Natural killer cell treated with Interleukin-12 subunit alpha and Interleukin-12 subunit beta and Interleukin-15 and Interleukin-18, amount 100 ng/mL, for 72 hours (primary cell): ENCODE measurements at regions not wholly inside any gene's neighbourhood (a gene's known extent, or its start where the extent isn't known, plus 50 kb on each side); places are given as distances from the start of the nearest gene placed in this dataset.
A peak's percentile ranks its signal among the peaks of the same experiment; 100 is the strongest.

ENCODE experiments used
- ATAC-seq, 2 donors: fragments of 150-1000 bp; cut with Tn5 transposase in 1 of 2; sonication (Bioruptor Pico), chemical (Tn5 transposase) in 1 of 2; 2 replicates each; pipeline ENCODE4 v1.10.0; 2021
- DNase-seq: peaks from one replicate; pipeline ENCODE4 v3.0.0; 2022; ENCODE audit warnings: low spot score
- H3K27ac Mint-ChIP-seq, 2 donors: 1 replicate in 1 of 2; 2 replicates in 1 of 2; pipeline ENCODE4 v1.8.0; 2022; ENCODE audit warnings: mixed read lengths in 2 of 2, mild to moderate bottlenecking in 1 of 2, moderate library complexity in 1 of 2
- H3K27me3 Mint-ChIP-seq, 2 donors: 1 replicate in 1 of 2; 2 replicates in 1 of 2; pipeline ENCODE4 v1.8.0; 2022; ENCODE audit warnings: mixed read lengths in 2 of 2
- H3K36me3 Mint-ChIP-seq: one replicate; pipeline ENCODE4 v1.8.0; 2022; ENCODE audit warnings: mixed read lengths
- H3K4me1 Mint-ChIP-seq, 2 donors: 1 replicate in 1 of 2; 2 replicates in 1 of 2; pipeline ENCODE4 v1.8.0; 2022; ENCODE audit warnings: low read depth in 2 of 2, mixed read lengths in 2 of 2, mild to moderate bottlenecking in 1 of 2
- H3K4me3 Mint-ChIP-seq: one replicate; pipeline ENCODE4 v1.8.0; 2022; ENCODE audit warnings: mixed read lengths
- H3K9me3 Mint-ChIP-seq: 2 replicates; pipeline ENCODE4 v1.8.0; 2022; ENCODE audit warnings: mixed read lengths

DNA sequence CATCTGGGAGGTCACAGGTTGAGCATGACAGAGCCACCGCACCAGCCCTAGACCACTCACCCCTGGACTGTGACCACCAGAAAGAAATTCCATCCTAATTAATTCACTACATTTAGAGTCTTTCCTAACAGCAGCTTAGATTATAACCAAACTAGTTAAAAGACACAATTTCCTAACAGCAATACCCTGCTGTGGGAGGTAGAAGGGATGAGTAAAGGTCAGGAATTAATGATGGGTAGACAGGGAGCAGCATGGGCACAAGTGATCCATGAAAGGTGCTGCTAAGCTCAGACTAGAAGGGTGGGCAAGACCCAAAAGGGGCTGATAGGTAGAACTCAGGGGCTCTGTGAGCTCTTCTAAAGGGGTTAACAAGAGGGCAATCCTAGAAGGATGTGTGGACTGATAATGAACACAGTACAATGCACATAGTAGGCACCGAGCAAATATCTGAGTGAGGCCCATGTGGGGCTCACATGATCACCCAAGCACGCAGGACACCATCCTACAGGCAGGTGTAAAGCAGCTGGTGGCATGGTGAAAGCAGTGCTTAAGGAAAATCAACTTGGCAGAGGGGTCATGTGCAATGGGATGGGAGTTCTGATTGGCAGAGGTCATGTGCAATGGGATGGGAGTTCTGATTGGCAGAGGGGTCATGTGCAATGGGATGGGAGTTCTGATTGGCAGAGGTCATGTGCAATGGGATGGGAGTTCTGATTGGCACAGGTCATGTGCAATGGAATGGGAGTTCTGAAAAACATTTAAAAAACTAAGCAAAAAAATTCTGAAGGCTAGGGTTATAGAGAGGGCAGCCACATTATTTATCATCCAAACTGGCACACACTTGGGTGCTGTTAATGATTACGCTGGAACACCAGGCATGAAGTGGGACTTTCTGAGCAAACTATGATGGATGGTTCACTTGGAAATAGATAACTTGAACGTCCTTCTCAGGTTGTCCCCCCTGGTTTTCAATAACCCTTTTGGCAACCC lies 188.2 kb upstream of the FOXQ1 start:
- H3K27me3 Mint-ChIP-seq = peaks cover 10 to 22% of the 10 kb centered on the region in 2 donors
- ATAC-seq (no peak), DNase-seq (no peak)
- H3K36me3 Mint-ChIP-seq = no peaks in the 10 kb centered on the region
- H3K4me3 Mint-ChIP-seq = no peak overlapping the region
- no peaks in the 10 kb centered on the region for H3K9me3 Mint-ChIP-seq
- peaks cover 0 to 3% of the 10 kb centered on the region in 2 donors for H3K4me1 Mint-ChIP-seq
- no peak overlapping the region for H3K27ac Mint-ChIP-seq

DNA sequence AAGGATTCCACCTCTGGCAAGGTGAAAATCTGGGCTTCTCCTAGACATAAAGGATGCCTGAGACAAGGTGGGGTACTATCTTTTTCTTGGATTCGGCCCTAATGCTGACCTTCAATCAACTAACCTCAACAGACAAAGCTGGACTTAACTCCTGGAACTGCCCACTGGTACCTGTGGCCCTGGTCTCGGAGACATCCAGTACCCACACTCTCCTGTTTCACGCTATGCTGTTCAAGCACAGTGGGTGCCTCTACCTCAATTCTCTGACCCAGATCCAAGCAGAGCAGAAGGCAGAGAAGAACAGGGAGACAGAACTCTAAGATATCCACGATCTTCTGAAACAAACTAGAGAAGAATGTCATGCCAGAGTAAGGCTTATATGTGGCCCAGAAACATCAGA lies 189.8 kb upstream of the FOXQ1 start:
- ATAC-seq = no peak
- no peak overlapping the region for H3K4me3 Mint-ChIP-seq

DNA sequence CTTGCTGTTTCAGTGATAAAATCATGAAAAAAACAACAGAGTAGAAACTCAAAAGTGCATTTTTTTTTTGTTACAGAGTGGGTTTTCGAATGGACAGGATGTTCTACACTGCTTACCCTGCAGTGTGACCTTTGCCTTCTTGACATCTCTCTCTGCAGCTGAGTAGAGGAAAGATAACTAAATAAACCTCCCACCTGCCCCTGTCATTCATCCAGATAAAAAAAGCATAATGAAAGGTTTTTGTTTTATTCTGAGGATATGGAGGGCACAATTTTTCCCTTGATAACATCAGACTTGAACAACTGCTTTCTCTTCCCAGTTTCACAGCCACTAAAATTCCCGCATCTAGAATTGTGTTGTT lies 193.6 kb upstream of the FOXQ1 start:
- H3K9me3 Mint-ChIP-seq = no peaks in the 10 kb centered on the region
- H3K36me3 Mint-ChIP-seq = no peaks in the 10 kb centered on the region
- peaks cover 18 to 56% of the 10 kb centered on the region in 2 donors for H3K27me3 Mint-ChIP-seq
- DNase-seq (no peak), ATAC-seq (no peak)
- H3K4me3 Mint-ChIP-seq = no peak overlapping the region
- H3K4me1 Mint-ChIP-seq = no peaks in the 10 kb centered on the region
- H3K27ac Mint-ChIP-seq = no peak overlapping the region

More for the DNA sequence above, 189.8 kb upstream of the FOXQ1 start:
- Mint-ChIP-seq H3K4me1 (no peaks in the 10 kb centered on the region), H3K27ac (no peak overlapping the region), H3K36me3 (no peaks in the 10 kb centered on the region), H3K27me3 (peaks cover 14 to 38% of the 10 kb centered on the region in 2 donors), H3K9me3 (no peaks in the 10 kb centered on the region)
- DNase-seq = no peak

DNA sequence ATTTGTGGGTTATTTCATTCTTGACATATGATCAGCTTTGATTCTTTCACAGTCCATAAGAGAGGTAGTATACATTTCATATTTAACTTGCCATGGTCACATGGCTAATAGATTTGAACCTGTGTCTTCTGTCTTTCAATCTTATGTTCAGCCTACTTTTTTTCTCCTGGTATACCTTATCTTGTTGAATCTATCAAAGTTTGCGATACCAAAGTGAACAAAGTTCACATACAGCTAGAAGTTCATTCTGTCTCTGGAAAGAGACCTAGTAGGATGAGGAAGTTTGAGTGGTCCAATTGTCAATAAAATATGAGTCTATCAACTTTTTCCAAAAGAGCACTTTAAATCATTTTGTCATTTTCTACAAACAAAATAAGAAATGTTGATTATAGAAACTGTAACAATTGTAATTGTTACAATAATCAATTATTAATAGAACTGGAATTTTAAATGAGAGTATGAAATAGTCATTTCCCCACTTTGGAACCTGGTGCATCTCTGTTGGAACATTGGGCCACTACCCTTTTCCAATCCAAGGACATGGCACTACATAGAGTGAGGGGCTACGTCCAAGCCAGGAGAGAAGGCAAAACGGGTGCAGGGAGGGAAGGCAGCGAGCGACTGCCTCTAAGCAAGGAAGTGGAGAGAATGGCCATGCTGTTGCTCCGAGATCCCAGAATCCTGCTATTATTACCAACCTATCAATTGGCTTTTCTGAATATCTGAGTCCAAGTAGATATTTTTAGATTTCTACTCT lies 194.2 kb upstream of the FOXQ1 start:
- DNase-seq = no peak
- no peaks in the 10 kb centered on the region for H3K36me3 Mint-ChIP-seq
- no peak overlapping the region for H3K4me3 Mint-ChIP-seq
- no peak for ATAC-seq
- peaks cover 18 to 61% of the 10 kb centered on the region in 2 donors for H3K27me3 Mint-ChIP-seq
- H3K9me3 Mint-ChIP-seq = no peaks in the 10 kb centered on the region
- no peak overlapping the region for H3K27ac Mint-ChIP-seq
- H3K4me1 Mint-ChIP-seq = no peaks in the 10 kb centered on the region

DNA sequence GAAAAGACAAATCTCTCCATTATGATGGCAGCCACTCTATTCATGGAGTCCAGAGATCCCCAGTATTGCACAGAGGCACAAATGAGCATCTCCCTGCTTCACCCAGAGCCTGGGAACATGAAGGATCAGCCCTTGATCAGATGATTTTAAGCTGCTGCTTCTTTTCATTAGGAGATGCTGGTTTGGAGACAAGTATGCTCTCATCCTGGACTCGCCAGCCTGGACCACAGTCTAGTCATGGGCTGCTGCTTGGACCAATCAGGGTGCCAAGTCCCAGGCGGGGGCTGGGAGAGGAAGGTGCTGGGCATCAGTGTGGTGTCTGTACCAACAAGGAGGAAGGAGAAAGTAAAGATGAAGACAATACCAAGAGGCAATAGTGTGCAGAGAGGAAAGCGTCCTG lies 195.7 kb upstream of the FOXQ1 start:
- Mint-ChIP-seq H3K4me1 (no peaks in the 10 kb centered on the region), H3K27me3 (peaks cover 18 to 64% of the 10 kb centered on the region in 2 donors), H3K36me3 (no peaks in the 10 kb centered on the region), H3K4me3 (no peak overlapping the region), H3K27ac (no peak overlapping the region), H3K9me3 (no peaks in the 10 kb centered on the region)
- no peak for ATAC-seq
- DNase-seq = no peak

DNA sequence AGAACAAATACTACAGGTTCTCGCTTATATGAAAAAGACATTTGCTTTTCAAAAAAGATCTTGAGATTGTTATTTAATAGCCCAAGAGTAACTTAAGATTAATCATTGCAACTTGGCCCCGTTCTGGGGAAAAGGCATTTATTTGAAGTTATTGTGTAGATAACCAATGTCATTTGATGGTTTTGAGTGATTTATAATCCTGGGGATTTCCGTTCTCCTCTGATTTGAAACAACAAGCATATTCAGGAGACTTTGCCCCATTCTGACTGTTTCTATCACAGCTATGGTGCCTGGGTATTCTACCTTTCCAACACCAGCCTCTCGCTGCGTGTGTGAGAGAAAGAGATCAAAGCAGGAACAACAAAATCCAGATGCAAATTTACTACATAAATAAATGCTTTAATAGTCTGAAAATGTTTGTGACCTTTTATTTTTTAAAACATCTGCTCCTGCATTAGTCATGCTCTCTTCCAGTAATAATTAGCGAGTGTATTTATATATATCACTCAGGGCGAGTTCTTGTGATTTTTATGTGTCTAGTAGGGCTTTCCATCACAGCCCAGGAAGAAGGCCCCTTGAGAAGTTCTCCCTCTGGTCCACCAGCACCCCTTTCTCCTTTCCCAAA lies 197.9 kb upstream of the FOXQ1 start:
- ATAC-seq (no peak), DNase-seq (no peak)
- Mint-ChIP-seq H3K36me3 (no peaks in the 10 kb centered on the region), H3K4me1 (no peaks in the 10 kb centered on the region), H3K4me3 (no peak overlapping the region), H3K27me3 (peaks cover 18 to 53% of the 10 kb centered on the region in 2 donors), H3K9me3 (no peaks in the 10 kb centered on the region), H3K27ac (no peak overlapping the region)

DNA sequence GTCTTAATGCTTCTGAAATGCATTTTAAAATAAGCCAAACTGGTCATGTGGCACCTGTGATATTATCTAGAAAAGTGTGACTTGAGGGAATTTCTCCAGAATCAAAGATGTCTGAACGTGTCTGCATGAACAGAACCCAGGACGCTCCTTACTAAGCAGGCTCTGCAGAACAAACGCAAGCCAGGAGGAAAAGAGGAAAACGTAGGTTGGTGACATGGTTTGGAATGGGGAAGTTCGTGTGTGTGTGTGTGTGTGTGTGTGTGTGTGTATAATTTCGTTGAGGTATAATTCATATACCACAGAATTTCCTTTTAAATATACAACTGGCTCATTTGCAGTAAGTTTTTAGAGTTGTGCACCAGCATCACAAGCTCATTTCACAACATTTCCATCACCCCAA lies 200.5 kb upstream of the FOXQ1 start:
- H3K36me3 Mint-ChIP-seq = no peaks in the 10 kb centered on the region
- H3K4me3 Mint-ChIP-seq = no peak overlapping the region
- DNase-seq (no peak), ATAC-seq (no peak)
- H3K27me3 Mint-ChIP-seq = peaks cover 15 to 35% of the 10 kb centered on the region in 2 donors
- no peak overlapping the region for H3K27ac Mint-ChIP-seq
- H3K9me3 Mint-ChIP-seq = no peaks in the 10 kb centered on the region
- no peaks in the 10 kb centered on the region for H3K4me1 Mint-ChIP-seq

DNA sequence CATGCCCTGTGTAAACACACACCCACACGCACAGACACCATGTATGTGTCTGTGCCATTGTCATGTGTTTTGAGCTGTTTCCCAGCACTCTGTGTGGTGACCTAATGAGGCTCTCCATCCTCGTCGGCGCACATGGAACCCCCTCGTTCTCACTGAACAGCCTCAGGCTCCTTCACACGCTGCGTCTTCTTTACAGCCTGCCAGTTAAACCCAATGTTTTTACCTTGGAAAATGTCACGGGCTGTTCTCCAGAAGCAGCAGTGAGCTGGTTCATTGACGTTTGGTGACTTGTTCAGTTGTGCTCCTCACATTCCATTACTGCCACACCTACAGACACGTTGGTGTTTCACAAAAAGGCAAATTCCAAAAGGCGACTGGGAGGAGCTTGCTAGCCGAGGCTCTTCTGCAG lies 201.0 kb upstream of the FOXQ1 start:
- Mint-ChIP-seq H3K27me3 (peaks cover 12 to 32% of the 10 kb centered on the region in 2 donors), H3K4me3 (no peak overlapping the region), H3K4me1 (no peaks in the 10 kb centered on the region), H3K36me3 (no peaks in the 10 kb centered on the region), H3K9me3 (no peaks in the 10 kb centered on the region), H3K27ac (no peak overlapping the region)
- ATAC-seq = no peak
- no peak for DNase-seq

DNA sequence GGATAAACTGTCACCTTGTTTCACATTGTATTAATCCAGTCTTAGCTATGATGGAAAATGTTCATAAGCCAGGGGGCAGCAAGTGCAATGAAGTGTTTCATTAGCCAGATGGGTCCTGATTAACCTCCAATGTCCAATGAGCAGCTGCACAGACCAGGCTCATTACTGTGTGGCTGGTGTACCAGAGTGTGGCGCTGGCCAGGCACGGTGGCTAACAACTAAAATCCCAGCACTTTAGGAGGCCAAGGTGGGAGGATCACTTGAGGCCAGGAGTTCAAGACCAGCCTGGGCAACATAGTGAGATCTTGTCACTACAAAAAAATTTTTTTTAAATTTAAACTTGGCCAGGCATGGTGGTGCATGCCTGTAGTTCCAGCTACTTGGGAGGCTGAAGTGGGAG lies 201.7 kb upstream of the FOXQ1 start:
- no peak overlapping the region for H3K27ac Mint-ChIP-seq
- H3K9me3 Mint-ChIP-seq = no peaks in the 10 kb centered on the region
- ATAC-seq (no peak), DNase-seq (no peak)
- H3K36me3 Mint-ChIP-seq = no peaks in the 10 kb centered on the region
- H3K27me3 Mint-ChIP-seq = peaks cover 12 to 38% of the 10 kb centered on the region in 2 donors
- H3K4me1 Mint-ChIP-seq = no peaks in the 10 kb centered on the region
- H3K4me3 Mint-ChIP-seq = no peak overlapping the region

DNA sequence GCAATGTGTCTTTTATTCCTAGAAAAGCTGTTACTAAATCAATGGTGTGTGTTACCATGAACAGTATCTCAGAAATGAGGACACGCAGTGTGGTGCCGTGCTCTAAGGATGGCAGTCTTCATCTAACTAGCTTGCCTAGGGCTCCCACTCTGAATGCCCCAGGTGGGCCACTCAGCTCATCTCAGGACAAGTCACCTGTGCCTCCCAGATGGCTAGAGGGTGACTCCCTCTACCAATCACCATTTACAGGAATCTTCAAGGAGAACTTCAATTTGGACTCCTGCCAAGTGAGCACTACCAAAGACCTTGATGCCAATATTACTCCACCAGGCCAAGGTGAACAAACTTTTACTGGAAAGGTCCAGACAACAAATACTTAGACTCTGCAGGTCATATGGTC lies 202.8 kb upstream of the FOXQ1 start:
- no peak for ATAC-seq
- H3K36me3 Mint-ChIP-seq = no peaks in the 10 kb centered on the region
- no peak overlapping the region for H3K4me3 Mint-ChIP-seq
- no peak overlapping the region for H3K27ac Mint-ChIP-seq
- no peak for DNase-seq
- H3K4me1 Mint-ChIP-seq = no peaks in the 10 kb centered on the region
- H3K27me3 Mint-ChIP-seq = peaks cover 12 to 37% of the 10 kb centered on the region in 2 donors
- no peaks in the 10 kb centered on the region for H3K9me3 Mint-ChIP-seq

DNA sequence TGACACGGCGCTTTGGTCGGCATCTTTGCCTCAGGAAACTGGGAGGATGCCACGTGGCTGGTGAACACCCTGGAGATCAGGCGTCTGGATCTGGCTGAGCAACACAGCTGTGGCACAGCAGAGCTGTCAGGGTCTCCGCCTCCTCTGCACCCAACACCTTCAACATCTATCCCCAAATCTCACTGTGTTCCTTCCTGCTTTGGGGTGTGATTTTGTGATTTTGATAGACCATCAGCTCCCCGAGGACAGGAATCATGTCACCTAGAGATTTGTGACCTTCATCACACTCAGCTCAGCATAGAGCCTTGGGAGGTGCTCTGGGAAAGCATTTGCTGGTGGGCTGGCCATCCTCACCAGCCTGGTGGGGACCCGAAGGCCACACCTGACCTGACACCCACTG lies 203.7 kb upstream of the FOXQ1 start:
- Mint-ChIP-seq H3K4me1 (no peaks in the 10 kb centered on the region), H3K9me3 (no peaks in the 10 kb centered on the region), H3K4me3 (no peak overlapping the region), H3K27ac (no peak overlapping the region), H3K27me3 (peaks cover 12 to 38% of the 10 kb centered on the region in 2 donors), H3K36me3 (no peaks in the 10 kb centered on the region)
- DNase-seq (no peak), ATAC-seq (peak in 1 of 2 donors; percentile 13)

DNA sequence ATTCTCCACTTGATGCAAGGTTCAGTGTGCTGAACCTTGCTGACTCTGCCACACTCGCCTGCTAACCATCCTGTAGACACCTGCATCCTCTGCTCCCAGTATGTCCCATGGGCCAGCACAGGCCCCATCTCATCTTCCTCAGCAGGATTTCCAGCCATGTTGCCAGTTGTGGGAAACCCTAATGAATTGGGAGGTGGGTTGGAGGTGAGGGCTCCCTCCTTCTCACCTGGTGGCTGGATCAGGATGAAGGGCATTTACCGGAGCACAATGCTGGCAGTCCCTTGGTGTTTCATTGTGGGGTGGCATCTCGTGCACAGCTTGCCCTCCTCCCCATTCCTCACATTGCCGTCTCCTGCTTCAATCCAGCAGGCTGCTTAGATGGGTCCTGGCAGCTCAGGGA lies 204.3 kb upstream of the FOXQ1 start:
- no peaks in the 10 kb centered on the region for H3K4me1 Mint-ChIP-seq
- H3K36me3 Mint-ChIP-seq = no peaks in the 10 kb centered on the region
- H3K27ac Mint-ChIP-seq = no peak overlapping the region
- no peaks in the 10 kb centered on the region for H3K9me3 Mint-ChIP-seq
- H3K27me3 Mint-ChIP-seq = peaks cover 12 to 35% of the 10 kb centered on the region in 2 donors
- H3K4me3 Mint-ChIP-seq = no peak overlapping the region
- no peak for DNase-seq
- ATAC-seq = no peak

DNA sequence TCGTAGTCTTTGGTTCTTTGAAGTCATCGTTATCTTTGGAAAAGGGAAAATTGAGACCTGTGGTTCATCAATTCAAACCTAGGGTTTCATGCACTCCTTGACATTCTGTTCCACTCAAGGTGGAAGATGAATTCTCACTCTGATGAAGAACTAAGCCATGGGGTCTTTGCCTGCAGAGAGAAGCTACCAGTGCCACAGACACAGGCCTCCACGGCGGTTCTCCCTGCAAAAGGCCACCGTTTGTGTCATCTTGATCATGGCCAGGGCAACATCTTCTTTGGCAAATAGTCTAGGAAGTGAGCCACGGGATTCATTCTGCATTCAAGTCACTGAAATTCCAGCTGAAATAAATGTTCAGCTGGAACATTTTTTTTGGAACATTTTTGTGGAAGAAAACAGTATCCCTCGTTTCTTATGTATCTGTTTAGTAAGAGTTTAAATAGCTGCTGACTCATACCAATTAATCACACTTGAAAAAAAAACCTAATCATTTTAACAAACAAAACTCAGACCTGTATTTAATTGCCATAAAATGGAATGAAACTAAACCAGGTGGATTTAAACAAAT lies 206.0 kb upstream of the FOXQ1 start:
- H3K27ac Mint-ChIP-seq = no peak overlapping the region
- H3K4me3 Mint-ChIP-seq = no peak overlapping the region
- DNase-seq (no peak), ATAC-seq (no peak)
- H3K9me3 Mint-ChIP-seq = no peaks in the 10 kb centered on the region
- H3K27me3 Mint-ChIP-seq = peaks cover 17 to 41% of the 10 kb centered on the region in 2 donors
- no peaks in the 10 kb centered on the region for H3K36me3 Mint-ChIP-seq
- H3K4me1 Mint-ChIP-seq = no peaks in the 10 kb centered on the region
